ENCODE measurements at regions not wholly inside any gene's neighbourhood (a gene's known extent, or its start where the extent isn't known, plus 50 kb on each side); places are given as distances from the start of the nearest gene placed in this dataset.

DNA sequence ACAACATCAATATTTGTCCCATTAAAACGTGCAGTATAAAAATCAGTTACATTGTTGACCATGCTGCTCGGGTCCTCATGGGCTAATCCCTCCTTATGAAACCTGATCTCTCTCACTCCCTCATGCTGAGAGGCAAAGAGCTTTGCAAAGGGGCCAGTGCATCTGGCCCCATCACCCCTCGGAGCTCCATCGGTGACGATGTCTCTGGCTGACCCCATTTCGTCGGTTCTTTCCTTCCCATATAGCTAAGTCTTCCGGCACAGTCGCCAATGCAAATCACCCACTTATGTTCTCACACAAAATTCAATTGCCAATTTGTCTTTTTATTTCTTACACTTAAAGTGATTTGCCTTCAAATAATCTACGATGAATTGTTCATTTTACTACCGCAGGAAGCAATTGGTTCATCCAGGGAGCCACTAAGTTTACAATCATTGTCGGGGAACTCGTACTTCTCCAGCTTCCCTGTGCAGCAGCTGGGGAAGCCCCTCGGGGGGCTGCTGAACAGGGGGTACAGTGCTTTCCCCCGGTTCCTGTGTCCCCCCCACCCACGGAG lies 199.8 kb upstream of the CDH4 start:
- no peak for DNase-seq (ENCODE audit: low read depth)

DNA sequence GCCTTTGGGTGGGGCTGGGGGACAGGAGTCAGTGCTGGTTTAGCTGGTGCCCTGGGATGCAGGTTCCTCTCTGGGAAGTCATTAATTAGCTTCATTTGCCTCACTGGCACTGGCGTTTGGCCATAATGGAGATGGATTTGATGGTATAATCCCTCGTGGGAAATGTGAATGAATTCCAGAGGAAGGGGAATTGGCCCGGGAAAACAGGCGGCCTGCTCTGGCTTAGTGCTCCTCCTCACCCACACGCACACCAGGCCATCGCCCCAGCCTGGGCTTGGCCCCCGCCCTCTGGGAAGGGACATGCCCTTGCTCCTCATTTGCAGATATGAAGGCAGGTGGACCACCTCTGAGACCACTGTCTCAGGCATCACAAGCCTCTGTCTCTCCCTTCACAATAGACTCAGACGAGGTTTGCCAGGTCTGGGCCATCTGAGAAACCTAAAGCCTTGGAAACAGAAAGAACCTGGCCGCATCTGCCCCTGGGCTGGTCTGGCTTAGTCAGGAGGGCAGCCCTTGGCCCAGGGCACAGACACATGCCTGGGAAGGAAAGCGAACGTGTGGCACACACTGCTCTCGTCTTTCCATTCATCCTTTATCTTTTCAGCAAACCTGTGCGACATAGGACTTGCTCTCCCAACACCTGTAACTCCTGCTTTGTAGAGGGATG lies 199.2 kb upstream of the CDH4 start:
- DNase-seq (ENCODE audit: low read depth), result no peak

DNA sequence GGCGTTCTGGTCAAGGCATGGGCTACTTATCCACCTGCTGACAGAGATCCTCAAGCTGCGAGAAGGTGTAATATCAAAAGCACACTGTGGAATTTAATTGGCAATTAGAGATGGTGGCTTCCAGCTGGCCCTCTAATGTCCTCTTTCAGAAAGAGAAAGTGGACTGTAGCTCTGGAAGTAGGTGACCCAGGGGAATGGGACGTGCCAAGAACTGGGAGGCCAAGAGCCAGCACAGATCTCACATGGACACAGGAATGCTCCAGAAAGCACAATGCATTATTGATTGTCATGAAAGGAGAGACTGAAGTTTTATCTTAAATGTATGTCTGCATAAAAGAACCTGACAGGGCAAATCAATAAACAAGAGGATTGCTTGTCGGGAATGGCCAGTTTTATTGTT lies 198.6 kb upstream of the CDH4 start:
- DNase-seq (ENCODE audit: low read depth), result no peak

DNA sequence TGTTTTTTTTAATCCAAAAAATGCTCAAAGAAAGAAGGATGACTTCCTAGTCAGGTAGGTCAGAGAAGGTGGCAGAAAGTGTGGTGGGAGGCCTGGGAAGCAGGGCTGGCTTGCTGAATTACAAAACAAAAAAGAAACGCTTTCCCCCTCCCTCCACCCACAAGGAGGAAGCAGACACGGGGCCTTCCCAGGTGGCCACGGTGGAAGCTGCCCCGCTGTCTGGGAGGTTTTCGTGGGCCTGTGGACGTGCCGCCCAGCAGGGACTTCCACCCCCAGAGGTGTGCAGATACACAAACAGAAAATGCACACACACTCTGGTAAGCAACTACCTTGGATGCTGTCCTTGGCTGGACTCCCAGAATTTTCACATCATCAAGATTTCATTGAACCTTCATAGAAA lies 198.2 kb upstream of the CDH4 start:
- no peak for DNase-seq (ENCODE audit: low read depth)

DNA sequence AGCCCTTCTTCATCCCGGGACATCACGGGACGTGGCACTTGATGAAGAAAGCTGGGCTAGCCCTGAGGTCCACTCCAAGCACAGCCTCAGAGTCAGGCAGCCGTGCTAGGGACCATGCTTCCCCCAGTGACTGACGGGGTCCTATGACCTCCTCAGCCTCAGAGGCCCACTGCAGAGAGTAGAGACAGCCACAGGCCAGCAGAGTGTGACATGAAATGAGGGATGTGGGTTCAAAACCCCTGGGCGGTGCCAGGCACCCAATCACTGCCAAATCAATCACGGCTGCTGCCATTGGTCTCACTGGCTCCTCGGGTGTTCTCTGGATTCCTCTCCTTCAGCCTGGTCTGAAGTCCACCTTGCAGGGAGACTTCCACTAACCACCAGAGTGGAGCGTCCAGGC lies 197.7 kb upstream of the CDH4 start:
- DNase-seq (ENCODE audit: low read depth), result no peak

DNA sequence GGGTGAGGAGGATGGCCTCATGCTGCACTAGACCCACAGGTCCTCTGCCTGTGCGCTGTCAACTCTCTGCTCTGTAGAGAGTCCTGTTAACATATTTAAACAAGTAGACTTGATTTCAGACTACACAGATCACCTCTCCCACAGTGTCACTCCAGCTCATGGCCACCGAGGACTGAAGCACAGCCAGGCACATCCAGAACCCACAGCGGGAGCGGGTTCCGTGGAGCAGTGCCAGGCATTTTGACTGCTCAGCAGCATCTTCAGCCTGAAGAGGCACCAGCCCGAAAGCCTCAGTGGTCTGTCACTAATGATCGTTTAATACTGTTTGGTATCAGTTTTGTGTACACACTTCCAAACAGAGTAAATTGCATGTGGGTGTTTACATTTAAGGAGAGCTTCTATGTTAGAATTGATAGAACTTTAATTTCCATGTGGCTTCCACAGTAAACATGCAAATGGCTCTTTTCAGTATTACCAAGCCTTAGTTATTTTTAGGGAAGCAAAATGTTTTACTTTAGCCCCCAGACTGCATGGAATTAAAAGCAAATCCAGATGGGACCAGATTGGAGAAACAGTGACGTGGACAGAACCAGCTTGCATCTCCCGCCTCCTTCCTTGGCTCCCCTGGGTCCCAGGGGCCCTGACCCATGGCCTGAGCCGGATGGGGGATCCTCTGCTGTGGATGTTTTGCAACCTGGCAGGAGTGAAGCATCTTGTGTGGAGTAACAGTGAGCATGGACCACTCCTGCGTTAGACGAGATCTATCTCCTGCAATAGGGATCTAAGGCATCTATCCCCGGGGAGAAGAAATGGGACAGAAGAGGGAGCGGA lies 196.7 kb upstream of the CDH4 start:
- no peak for DNase-seq (ENCODE audit: low read depth)

DNA sequence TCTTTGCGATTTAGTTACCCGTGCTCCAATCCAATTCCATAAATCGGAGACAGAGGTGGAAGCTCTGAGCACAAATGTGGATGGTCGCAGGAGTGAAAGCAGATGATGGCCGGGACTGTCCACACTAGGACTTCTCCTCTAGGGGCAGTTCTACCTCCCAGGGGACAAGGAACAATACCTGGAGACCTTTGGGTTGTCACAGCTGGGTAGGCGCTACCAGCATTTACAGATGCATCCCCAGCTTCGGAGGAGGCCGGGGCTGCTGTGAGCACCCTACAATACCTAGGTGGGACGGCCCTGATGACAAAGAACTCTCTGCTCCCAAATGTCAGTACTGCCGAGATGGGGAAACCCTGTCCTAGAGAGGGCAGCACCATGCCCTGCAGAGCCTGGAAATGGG lies 195.9 kb upstream of the CDH4 start:
- no peak for DNase-seq (ENCODE audit: low read depth)

DNA sequence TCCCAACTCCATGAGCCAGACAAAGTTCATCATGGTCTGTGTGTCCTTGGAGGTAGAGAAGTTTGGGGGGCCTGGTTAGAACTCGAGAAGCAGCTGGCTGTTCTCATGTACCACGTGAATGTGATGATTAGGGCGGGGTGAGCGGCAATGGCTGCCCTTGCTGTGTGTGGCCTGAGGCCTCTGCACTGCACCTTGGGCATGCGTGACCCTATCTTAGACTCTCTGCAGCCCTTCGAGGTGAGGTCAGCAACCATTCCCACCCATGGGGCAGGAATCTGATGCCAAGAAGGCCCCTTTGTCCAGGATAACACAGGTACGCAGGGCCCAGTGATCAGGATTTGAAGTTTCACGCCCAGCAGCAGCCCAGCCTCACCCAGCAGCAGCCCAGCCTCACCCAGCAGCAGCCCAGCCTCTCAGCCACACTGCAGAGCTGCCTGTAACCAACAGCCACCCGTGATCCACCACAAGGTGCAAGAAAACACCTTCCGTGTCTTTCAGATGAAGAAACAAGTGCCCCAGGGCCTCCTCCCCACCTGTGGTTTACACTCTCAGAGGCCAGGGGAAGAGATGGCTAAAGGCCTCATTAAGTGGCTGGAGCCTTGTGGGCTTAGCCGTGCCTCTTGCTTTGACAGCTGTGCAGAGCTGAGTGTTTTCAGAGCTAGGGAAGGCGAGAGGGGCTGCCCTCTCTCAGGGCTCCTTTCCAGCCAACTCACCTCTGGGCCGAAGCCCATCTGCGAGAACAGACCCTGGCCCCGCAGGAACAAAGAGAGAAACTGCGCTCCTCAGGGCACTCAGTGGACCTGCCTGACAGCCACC lies 195.2 kb upstream of the CDH4 start:
- no peak for DNase-seq (ENCODE audit: low read depth)

DNA sequence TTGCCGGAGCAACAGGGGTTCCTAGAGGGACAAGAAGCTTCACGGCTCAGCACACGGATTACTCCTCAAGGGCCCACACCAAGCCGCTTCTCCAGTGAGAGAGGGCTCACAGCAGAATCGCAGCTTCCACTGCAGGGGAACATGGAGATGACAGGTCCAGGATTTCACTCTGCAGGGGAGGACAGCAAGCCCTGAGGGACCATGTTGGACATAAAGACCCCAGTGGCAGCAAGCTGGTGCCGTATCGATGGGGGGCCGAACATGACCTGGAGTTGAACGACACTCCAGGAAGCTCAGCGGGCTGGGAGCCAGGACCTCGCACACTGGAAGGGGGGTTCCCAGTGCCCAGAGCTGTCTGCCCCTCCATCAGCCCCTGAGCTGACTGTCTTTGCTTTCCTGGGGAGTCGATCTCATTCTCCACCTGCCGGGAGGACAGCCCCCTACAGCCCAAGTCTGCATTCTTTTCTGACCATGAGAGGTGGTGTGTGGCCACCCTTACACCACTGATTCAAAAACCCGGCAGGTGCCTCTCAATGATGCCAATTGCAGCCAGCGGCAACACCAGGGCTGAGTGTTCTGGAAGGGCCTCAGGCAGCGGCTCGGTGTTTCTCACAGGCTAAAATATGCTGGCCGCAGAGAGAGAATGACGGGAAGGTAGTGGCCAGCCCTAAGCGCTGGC lies 194.5 kb upstream of the CDH4 start:
- no peak for DNase-seq (ENCODE audit: low read depth)

DNA sequence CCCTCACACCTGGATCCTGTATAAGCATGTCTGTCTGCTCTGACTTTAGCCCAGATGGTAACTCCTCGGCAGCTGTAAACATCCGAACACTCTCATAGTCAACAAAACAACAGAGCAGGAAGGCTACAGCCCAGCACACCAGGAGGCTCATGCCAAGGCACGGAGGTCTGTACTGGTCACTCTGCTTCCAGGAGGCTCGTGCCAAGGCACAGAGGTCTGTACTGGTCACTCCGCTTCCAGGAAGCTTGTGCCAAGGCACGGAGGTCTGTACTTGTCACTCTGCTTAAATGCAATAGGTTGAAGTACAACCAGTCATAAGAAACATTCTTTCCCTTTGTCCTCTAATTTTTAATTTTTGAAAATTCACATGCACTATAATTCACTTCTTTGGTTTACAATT lies 190.1 kb upstream of the CDH4 start:
- DNase-seq (ENCODE audit: low read depth), result no peak

DNA sequence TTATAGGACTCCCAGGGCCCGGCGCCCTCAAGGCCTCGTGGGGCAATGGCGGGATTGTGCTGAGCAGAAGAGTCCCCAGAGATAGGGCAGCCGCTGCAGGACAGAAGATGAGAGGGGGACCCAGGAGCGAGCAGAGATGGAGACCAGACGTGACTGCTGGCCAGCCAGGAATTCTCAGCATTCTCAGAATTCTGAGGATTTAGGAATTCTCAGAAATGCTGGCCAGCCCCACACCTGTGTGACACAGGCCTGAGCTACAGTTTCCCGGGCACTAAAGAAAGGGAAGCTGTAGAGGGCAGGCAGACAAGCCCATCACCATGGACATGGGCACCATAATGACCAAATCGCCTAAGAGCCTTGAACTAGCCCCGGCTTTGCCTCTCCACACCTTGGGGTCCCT lies 186.2 kb upstream of the CDH4 start:
- DNase-seq (ENCODE audit: low read depth), result no peak

DNA sequence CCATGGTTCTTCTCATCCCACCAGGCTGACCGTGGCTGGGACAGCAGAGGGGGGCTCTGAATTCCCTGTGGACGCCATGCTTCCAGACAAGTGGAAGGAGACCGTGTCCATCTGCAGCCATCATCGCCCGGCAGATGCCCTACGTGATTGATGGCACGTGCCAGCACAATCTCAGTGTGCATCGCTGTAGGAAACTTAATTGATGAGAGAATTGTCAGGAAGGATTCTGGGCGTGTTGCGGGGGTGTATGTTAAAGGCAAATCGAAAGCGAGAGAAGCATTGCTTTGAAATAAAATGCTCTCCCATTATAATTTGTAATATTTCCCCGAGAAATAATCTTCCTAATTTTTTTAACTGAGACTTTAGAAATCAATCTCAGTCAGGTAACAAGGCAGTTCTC lies 185.5 kb upstream of the CDH4 start:
- no peak for DNase-seq (ENCODE audit: low read depth)

DNA sequence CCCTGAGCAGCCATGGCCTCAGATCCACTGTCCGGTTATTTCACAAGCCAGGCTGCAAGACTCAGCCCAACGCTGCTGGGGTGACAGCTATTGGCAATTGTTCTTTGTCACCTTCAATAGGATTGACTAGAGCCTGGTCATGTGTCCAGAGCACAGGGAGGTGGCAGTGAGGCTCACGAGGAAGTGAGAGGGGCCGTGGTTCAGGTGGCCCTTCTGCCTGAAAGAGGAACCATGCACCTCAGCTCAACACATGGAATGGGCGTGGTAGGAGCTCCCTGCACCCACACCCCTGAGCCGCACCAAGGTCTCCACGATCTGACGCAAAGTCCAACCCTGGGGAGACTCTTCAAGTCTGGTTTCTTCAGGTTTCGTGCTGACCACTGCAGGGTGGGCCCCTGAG lies 184.8 kb upstream of the CDH4 start:
- DNase-seq (ENCODE audit: low read depth), result no peak

DNA sequence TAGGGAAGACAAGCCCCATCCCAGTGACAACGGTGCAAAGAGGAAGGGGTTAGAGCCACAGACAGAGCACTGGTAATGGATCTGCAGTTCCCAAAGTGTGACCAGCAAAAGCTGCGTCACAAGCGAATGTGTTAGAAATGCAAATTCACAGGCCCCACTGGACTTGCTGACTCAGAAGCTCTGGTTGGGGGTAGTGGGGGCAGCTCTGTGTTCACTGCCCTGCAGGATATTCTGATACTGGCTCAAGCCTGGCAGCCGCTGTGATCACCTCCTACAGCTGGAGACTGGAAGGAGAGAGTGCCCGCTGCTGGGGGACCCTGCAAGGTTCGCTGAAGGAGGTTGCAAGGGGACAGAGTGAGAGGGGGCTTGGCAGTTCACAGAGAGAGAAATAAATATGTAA lies 179.7 kb upstream of the CDH4 start:
- DNase-seq (ENCODE audit: low read depth), result no peak

DNA sequence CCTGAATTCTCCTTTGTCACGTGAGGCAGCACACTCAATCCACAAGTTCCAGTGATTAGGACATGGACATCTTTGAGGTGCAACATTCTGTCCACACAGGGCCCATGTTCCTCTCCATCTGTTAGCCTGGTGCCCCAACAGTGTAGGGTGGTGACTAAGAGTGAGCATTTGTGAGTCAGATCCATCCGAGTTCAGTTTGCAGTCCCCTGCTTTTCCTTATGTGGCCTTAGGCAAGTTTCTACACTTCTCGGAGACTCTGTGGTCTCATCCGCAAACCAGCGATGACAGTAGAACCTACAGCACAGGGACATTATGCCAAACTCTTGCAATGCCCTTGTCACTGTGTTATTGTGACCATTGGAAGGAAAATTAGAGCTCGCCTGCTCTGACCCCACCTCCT lies 178.7 kb upstream of the CDH4 start:
- no peak for DNase-seq (ENCODE audit: low read depth)

DNA sequence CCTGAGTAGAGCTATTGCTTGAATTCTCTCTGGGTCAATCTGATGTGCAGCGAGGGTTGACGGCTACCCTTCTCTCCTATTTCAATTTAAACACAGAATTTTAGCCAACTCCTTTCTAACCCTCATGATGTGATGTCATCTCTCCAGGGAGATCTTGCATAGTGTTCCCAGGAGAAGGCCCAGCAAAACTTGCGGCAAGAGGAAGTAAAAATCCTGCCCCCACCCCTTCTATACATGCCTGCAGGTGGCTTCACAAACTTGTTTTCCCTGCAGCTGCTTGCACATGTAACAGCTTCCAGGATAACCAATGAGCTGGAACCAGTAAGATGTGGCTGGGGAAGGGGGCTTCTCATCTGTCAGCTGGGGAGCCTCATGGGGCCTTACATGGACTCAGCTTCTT lies 169.3 kb upstream of the CDH4 start:
- no peak for DNase-seq (ENCODE audit: low read depth)

DNA sequence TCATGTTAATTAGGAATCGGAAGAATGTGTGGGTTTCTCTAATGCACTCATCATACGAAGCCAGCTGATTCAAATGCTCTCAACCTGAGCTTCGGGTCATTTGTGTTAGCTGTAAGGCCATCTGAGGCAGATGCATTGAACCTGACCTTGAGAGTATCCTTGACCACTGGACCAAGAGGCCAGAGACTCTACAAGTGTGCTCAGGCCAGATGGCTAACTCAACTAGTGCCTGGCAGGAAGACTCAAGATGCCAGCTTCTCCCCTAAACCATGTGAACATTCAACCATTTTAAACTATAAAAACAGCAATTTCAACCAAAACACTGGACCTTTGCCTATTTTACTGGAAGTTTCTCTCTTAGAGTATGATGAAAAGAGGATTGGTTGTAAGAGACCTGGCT lies 168.6 kb upstream of the CDH4 start:
- no peak for DNase-seq (ENCODE audit: low read depth)

DNA sequence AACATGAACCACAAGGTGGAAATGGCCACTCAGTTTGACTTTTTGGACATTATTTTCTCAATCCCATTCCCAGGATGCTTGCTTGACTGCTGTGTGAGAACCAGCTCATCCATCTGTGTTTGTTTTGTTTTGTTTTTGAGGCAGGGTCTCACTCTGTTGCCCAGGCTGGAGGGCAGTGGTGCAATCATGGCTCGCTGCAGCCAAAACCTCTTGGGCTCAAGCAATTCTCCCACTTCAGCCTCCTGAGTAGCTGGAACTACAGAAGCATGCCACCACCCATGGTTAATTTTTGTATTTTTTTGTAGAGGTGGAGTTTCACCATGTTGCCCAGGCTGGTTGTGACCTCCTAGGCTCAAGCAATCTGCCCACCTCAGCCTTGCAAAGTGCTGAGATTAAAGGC lies 166.0 kb upstream of the CDH4 start:
- DNase-seq (ENCODE audit: low read depth), result no peak

DNA sequence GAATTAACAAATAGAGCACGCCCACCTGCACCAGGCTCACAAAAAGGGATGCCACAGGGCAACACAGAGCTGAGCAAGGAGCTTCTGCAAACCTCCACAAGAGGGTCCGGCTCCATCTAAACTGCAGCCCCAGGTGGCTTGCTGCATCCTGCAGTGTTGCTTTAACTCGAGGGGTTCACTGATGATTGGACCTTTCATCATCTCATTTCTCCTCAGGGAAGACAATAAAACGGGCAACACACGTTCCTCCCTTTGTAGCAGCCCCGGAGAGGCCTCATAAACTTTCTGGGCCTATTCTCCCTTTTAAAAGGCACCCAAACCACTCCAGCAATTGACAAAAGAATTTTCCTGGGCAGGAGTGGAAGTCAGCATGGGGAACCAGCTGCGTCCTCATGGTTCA lies 161.5 kb upstream of the CDH4 start:
- DNase-seq (ENCODE audit: low read depth), result no peak

DNA sequence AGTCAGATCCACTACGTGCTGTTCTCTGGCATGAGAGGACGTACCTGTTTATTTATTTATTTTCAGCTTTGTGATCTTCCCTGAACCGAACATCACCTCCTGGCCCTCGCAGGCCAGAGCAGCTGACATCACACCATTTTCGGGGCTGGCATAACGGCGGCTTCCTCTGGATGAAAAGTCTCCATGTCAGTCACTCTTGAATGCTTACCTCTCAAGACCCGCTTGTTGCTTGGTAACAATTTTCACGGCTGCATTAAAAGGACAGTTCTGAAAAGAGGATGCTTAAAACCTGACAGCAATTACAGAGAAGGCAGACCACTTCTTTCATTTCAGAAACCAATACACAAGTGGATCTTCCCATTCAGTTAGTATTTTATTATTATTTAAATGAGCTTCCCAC lies 159.8 kb upstream of the CDH4 start:
- no peak for DNase-seq (ENCODE audit: low read depth)

DNA sequence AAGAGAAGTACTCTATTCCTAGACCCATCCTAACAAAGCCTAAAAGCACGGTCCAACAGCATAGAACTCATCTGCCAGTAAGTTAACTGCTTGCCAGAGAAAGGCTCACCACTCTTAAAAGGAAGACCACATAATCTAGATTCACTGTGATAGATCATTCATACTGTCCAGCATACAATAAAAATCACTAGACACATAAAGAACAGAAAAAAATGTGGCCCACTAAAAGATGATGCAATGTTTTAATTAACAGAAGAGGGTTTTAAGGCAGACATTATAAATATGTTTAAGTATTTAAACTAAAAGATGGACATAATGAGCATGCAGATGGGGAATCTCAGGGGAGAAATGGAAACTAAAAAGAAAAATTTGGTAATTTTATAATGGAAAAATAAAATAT lies 157.5 kb upstream of the CDH4 start:
- DNase-seq (ENCODE audit: low read depth), result no peak

DNA sequence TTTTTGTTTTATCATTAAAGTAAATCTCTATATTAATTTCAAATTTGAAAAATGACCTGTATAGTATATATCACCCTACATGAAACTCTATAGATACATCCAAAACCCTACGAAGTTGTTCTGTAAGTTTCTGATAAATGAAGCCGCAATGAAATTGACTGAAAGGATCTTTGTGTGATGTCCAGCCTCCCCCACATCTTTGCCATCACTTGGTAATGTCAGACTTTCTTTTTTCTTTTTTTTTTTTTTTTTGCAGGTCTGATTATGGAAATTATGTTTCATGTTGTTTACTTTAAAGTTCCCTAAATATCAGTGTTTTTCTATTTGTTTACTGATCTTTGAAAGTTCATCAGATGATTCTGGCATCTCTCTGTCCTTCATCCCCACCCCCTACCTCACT lies 155.6 kb upstream of the CDH4 start:
- no peak for DNase-seq (ENCODE audit: low read depth)

Measured in iris pigment epithelial cell (primary cell).